Fibroblast of lung (primary cell): ENCODE measurements at regions not wholly inside any gene's neighbourhood (a gene's known extent, or its start where the extent isn't known, plus 50 kb on each side); places are given as distances from the start of the nearest gene placed in this dataset.

ENCODE experiments used
- DNase-seq, 2 donors: peaks; one replicate each; pipeline versions ENCODE4 v3.0.0 to v3.0.0-alpha.2; 2010; ENCODE audit warnings: low read depth in 2 of 2
- H2AFZ ChIP-seq: 2 replicates; pipeline ENCODE4 v1.5.1; 2012; ENCODE audit warnings: low read length, control low read depth, inconsistent platforms
- H3K27ac ChIP-seq: 2 replicates; pipeline ENCODE4 v1.5.1; 2011; ENCODE audit warnings: low read length, control low read depth; ENCODE audit not compliant: insufficient read depth
- H3K27me3 ChIP-seq: 2 replicates; pipeline ENCODE4 v1.5.1; 2011; ENCODE audit warnings: mild to moderate bottlenecking, low read length; ENCODE audit not compliant: control insufficient read depth, insufficient read depth
- H3K36me3 ChIP-seq: 2 replicates; pipeline ENCODE4 v1.5.1; 2011; ENCODE audit warnings: low read length; ENCODE audit not compliant: control insufficient read depth, insufficient read depth
- H3K4me1 ChIP-seq: 2 replicates; pipeline ENCODE4 v1.5.1; 2011; ENCODE audit warnings: low read length; ENCODE audit not compliant: control insufficient read depth, insufficient read depth; ENCODE audit errors: extremely low read depth
- H3K4me2 ChIP-seq: 2 replicates; pipeline ENCODE4 v1.5.1; 2011; ENCODE audit warnings: low read length, control low read depth; ENCODE audit not compliant: insufficient read depth; ENCODE audit errors: extremely low read depth
- H3K4me3 ChIP-seq, 4 experiments: fragments of 200-600 bp in 1 of 4; sonication (generic) in 1 of 4; replicated peaks in 1 of 4; 2 replicates each; pipeline ENCODE4 v1.5.1; 2011 to 2016; ENCODE audit warnings: low read length in 4 of 4, low read depth in 3 of 4, mild to moderate bottlenecking in 3 of 4, control low read depth in 2 of 4, inconsistent platforms in 1 of 4, mixed read lengths in 1 of 4; ENCODE audit not compliant: insufficient read depth in 1 of 4; ENCODE audit errors: control extremely low read depth in 1 of 4
- H3K79me2 ChIP-seq: 2 replicates; pipeline ENCODE4 v1.5.1; 2012; ENCODE audit warnings: mild to moderate bottlenecking, low read length, inconsistent platforms; ENCODE audit not compliant: control insufficient read depth, insufficient read depth
- H3K9ac ChIP-seq: 2 replicates; pipeline ENCODE4 v1.5.1; 2011; ENCODE audit warnings: mild to moderate bottlenecking, low read length, control low read depth; ENCODE audit not compliant: insufficient read depth
- H3K9me3 ChIP-seq: 2 replicates; pipeline ENCODE4 v1.5.1; 2012; ENCODE audit warnings: low read depth, low read length; ENCODE audit not compliant: control insufficient read depth, insufficient read depth
- H4K20me1 ChIP-seq: 2 replicates; pipeline ENCODE4 v1.5.1; 2011; ENCODE audit warnings: low read length; ENCODE audit not compliant: control insufficient read depth, insufficient read depth; ENCODE audit errors: extremely low read depth
- EZH2 ChIP-seq: IDR thresholded peaks from 2 replicates; pipeline ENCODE4 v1.5.1; 2012; ENCODE audit warnings: low read length, control low read depth, mild to moderate bottlenecking; ENCODE audit errors: missing control alignments
- TF ChIP-seq, protein P1 (sequence below), 2 donors: IDR thresholded peaks in 1 of 2; conservative IDR thresholded peaks in 1 of 2; 1 replicate in 1 of 2; 2 replicates in 1 of 2; pipeline ENCODE4 v1.5.1; 2011 to 2012; ENCODE audit warnings: low read length in 2 of 2, control low read depth in 1 of 2, inconsistent platforms in 1 of 2, low read depth in 1 of 2, mild to moderate bottlenecking in 1 of 2

GRCh38 chr6:165205632-165206031 is 103.8 kb downstream of the C6orf118 start:
- H3K4me3 ChIP-seq = no peak overlapping the region
- no peak overlapping the region for H2AFZ ChIP-seq
- no peak overlapping the region for H3K27ac ChIP-seq
- H4K20me1 ChIP-seq = no peaks in the 10 kb centered on the region
- no peak for TF ChIP-seq EZH2
- TF ChIP-seq, protein P1, sequence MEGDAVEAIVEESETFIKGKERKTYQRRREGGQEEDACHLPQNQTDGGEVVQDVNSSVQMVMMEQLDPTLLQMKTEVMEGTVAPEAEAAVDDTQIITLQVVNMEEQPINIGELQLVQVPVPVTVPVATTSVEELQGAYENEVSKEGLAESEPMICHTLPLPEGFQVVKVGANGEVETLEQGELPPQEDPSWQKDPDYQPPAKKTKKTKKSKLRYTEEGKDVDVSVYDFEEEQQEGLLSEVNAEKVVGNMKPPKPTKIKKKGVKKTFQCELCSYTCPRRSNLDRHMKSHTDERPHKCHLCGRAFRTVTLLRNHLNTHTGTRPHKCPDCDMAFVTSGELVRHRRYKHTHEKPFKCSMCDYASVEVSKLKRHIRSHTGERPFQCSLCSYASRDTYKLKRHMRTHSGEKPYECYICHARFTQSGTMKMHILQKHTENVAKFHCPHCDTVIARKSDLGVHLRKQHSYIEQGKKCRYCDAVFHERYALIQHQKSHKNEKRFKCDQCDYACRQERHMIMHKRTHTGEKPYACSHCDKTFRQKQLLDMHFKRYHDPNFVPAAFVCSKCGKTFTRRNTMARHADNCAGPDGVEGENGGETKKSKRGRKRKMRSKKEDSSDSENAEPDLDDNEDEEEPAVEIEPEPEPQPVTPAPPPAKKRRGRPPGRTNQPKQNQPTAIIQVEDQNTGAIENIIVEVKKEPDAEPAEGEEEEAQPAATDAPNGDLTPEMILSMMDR (conservative IDR thresholded peaks at IDR 0.05 in 1 of 2, IDR thresholded peaks at IDR 0.05 in 1 of 2; ENCODE audit: low read depth in 1 of 2, low read length in 2 of 2) = no peak
- no peaks in the 10 kb centered on the region for H3K9me3 ChIP-seq
- H3K36me3 ChIP-seq = no peaks in the 10 kb centered on the region
- H3K9ac ChIP-seq = no peak overlapping the region
- H3K27me3 ChIP-seq = no peaks in the 10 kb centered on the region
- no peak overlapping the region for H3K4me2 ChIP-seq
- DNase-seq = no peak
- no peaks in the 10 kb centered on the region for H3K4me1 ChIP-seq
- H3K79me2 ChIP-seq = no peaks in the 10 kb centered on the region

DNA sequence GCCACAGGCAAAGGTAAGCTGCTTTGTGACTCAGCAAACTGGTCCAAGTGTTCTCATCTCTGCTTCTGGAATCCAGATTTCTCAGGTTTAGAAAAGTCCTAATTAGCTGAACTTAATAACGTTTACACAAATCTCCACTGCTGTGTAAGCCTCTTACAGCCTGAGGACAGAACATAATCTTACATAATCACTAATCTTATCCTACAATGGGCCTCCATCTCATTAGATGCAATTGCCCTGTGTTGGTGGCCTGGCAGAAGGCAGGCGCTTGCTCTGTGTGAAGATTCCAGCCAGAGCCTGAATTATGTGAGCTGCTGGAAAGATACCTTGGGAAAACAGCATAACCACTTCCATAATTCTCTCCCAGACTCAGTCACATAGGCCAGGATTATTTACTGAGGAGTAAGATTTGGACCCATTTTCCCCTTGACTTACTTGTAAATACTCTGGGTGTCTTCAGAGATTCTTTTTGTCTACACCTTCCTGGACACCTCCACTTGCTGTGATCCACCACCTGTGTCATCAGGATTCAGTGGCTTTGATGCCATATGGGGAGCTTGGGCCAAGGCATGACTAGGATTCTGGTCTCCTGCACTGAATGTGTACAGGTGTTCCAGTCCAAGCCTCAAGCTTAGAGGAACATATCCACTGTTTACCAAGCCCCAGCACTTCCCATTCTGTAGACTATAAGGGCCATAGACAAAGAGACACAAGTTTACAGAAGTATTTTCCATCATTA is 104.4 kb downstream of the C6orf118 start:
- Histone ChIP-seq H3K9ac (no peak overlapping the region), H4K20me1 (no peaks in the 10 kb centered on the region), H3K4me3 (no peak overlapping the region), H3K79me2 (no peaks in the 10 kb centered on the region), H2AFZ (no peak overlapping the region), H3K27me3 (no peaks in the 10 kb centered on the region), H3K9me3 (no peaks in the 10 kb centered on the region), H3K27ac (no peak overlapping the region), H3K4me2 (no peak overlapping the region), H3K4me1 (no peaks in the 10 kb centered on the region), H3K36me3 (no peaks in the 10 kb centered on the region)
- no peak for TF ChIP-seq EZH2
- TF ChIP-seq, protein P1 (conservative IDR thresholded peaks at IDR 0.05 in 1 of 2, IDR thresholded peaks at IDR 0.05 in 1 of 2; ENCODE audit: low read depth in 1 of 2, low read length in 2 of 2) = no peak
- DNase-seq = no peak

- Histone ChIP-seq H3K4me2 (no peak overlapping the region), H3K4me3 (no peak overlapping the region), H3K79me2 (no peaks in the 10 kb centered on the region), H3K27me3 (no peaks in the 10 kb centered on the region), H3K36me3 (no peaks in the 10 kb centered on the region), H4K20me1 (no peaks in the 10 kb centered on the region), H2AFZ (no peak overlapping the region), H3K9me3 (no peaks in the 10 kb centered on the region), H3K27ac (no peak overlapping the region), H3K9ac (no peak overlapping the region), H3K4me1 (no peaks in the 10 kb centered on the region)
- no peak for DNase-seq
- no peak for TF ChIP-seq EZH2
- TF ChIP-seq, protein P1 (conservative IDR thresholded peaks at IDR 0.05 in 1 of 2, IDR thresholded peaks at IDR 0.05 in 1 of 2; ENCODE audit: low read depth in 1 of 2, low read length in 2 of 2) = no peak
Measured at GRCh38 chr6:165200178-165200577, 109.2 kb downstream of the C6orf118 start.
